ENCODE measurements at regions not wholly inside any gene's neighbourhood (a gene's known extent, or its start where the extent isn't known, plus 50 kb on each side); places are given as distances from the start of the nearest gene placed in this dataset.
A peak's percentile ranks its signal among the peaks of the same experiment; 100 is the strongest.

DNA sequence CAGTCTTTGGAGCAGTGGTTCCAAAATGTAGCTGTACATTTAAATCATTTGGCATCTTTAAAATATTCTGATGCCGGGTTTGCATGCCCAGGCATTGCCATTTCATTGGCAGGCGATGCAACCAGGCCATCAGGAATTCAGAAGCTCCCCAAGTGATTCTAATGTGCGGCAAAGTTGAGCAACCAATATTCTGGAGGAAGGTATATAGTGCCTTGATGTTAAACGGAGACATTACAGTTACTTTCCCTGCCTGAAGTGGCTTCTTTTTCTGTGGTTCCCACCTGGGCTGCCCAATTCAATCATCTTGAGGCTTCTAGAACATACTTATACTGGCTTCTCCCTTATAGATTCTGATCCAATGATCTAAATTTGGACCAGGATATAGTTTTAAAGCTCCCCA is 68.7 kb upstream of the PGM2 start:
- H3K27me3 ChIP-seq (ENCODE audit: insufficient read depth, low read length, poor library complexity), result no peaks in the 10 kb centered on the region
- no peak overlapping the region for H3K4me2 ChIP-seq (ENCODE audit: low read length)
- no peak for DNase-seq
- H3K27ac ChIP-seq (ENCODE audit: low read depth, low read length), result no peak overlapping the region
- no peaks in the 10 kb centered on the region for H3K79me1 ChIP-seq (ENCODE audit: low read length)
- H3K4ac ChIP-seq (ENCODE audit: low read depth, low read length), result no peak overlapping the region
- H3K36me3 ChIP-seq (ENCODE audit: control insufficient read depth, insufficient read depth, low read length), result no peaks in the 10 kb centered on the region
- no peak overlapping the region for H3K18ac ChIP-seq (ENCODE audit: low read length)
- no peak overlapping the region for H4K5ac ChIP-seq (ENCODE audit: low read length)
- no CpG with 5 or more reads among the region's 4 CpGs for WGBS (ENCODE audit: extremely low coverage, insufficient coverage, low lambda C conversion rate)
- no peak overlapping the region for H3K56ac ChIP-seq (ENCODE audit: low read length)
- no peak overlapping the region for H2AK5ac ChIP-seq (ENCODE audit: low read length)
- H2BK15ac ChIP-seq (replicated peaks; ENCODE audit: low read depth), result no peak overlapping the region
- no peaks in the 10 kb centered on the region for H3K79me2 ChIP-seq (ENCODE audit: control insufficient read depth, insufficient read depth, low read length)
- no peak overlapping the region for H2BK120ac ChIP-seq (ENCODE audit: low read depth, low read length)
- no peak overlapping the region for H4K8ac ChIP-seq (ENCODE audit: low read depth, low read length)
- H3K4me1 ChIP-seq (ENCODE audit: control insufficient read depth, low read depth, low read length), result no peaks in the 10 kb centered on the region
- H3K4me3 ChIP-seq (ENCODE audit: low read length), result no peak overlapping the region
- H2BK5ac ChIP-seq (ENCODE audit: low read length), result no peak overlapping the region
- H3K23ac ChIP-seq (ENCODE audit: low read length), result no peak overlapping the region
- no peak overlapping the region for H3K9ac ChIP-seq (ENCODE audit: low read length)

- no peaks in the 10 kb centered on the region for H3K79me2 ChIP-seq (ENCODE audit: control insufficient read depth, insufficient read depth, low read length)
- no peak overlapping the region for H2BK5ac ChIP-seq (ENCODE audit: low read length)
- H3K27ac ChIP-seq (ENCODE audit: low read depth, low read length), result no peak overlapping the region
- H2BK15ac ChIP-seq (replicated peaks; ENCODE audit: low read depth), result no peak overlapping the region
- no peak overlapping the region for H3K18ac ChIP-seq (ENCODE audit: low read length)
- H4K5ac ChIP-seq (ENCODE audit: low read length), result no peak overlapping the region
- no peaks in the 10 kb centered on the region for H3K79me1 ChIP-seq (ENCODE audit: low read length)
- H3K56ac ChIP-seq (ENCODE audit: low read length), result no peak overlapping the region
- H3K36me3 ChIP-seq (ENCODE audit: control insufficient read depth, insufficient read depth, low read length), result no peaks in the 10 kb centered on the region
- no peak overlapping the region for H3K23ac ChIP-seq (ENCODE audit: low read length)
- no peak overlapping the region for H3K4me3 ChIP-seq (ENCODE audit: low read length)
- DNase-seq, result peak; percentile 51
- no peak overlapping the region for H3K4me2 ChIP-seq (ENCODE audit: low read length)
- H4K8ac ChIP-seq (ENCODE audit: low read depth, low read length), result no peak overlapping the region
- H3K27me3 ChIP-seq (ENCODE audit: insufficient read depth, low read length, poor library complexity), result no peaks in the 10 kb centered on the region
- H3K4ac ChIP-seq (ENCODE audit: low read depth, low read length), result no peak overlapping the region
- H3K4me1 ChIP-seq (ENCODE audit: control insufficient read depth, low read depth, low read length), result no peaks in the 10 kb centered on the region
- WGBS (ENCODE audit: extremely low coverage, insufficient coverage, low lambda C conversion rate), result no CpG with 5 or more reads among the region's 5 CpGs
- no peak overlapping the region for H3K9ac ChIP-seq (ENCODE audit: low read length)
- no peak overlapping the region for H2BK120ac ChIP-seq (ENCODE audit: low read depth, low read length)
- no peak overlapping the region for H2AK5ac ChIP-seq (ENCODE audit: low read length)
Measured at GRCh38 chr4:37757121-37757520, 69.4 kb upstream of the PGM2 start.

DNA sequence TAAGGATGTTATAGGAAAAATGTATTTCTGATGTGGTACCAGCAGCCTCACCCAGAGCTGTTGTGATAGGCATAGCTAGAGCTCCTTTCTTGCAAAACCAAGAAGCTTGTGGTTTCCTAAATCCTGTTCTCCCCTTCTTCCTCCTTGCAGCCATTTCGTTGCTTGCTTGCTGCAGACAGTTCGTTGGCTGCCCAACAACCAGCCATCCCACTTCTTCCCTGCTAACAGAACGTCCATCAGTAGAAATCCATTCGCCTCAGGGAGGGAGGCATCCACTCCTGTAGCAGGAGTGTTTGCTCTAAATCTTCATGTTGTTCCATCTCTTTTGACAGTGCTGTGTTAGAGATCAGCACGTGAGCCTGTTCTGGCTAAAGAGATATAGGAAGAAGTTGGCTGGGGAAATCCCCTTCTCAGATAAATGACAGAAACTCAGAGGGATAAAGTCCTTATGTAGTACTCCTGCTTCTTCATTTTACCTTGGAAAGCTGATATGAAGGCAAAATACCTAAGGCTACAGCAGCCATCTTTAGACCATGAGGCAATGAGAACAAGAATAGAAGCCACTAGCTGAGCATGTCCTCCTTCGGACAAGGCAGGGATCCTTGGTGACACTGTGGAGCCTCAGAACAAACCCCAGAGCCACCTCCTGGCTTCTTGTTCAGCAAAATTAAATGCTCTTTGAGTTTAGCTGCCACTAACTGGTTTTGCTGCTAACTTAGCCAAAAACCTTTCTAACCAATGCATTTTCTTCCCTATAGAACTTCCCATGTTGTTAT is 68.4 kb upstream of the RELL1 start:
- H3K4ac ChIP-seq (ENCODE audit: low read depth, low read length), result no peak overlapping the region
- no peaks in the 10 kb centered on the region for H3K79me2 ChIP-seq (ENCODE audit: control insufficient read depth, insufficient read depth, low read length)
- no peak overlapping the region for H3K27ac ChIP-seq (ENCODE audit: low read depth, low read length)
- no peak overlapping the region for H3K4me2 ChIP-seq (ENCODE audit: low read length)
- H2AK5ac ChIP-seq (ENCODE audit: low read length), result no peak overlapping the region
- no peak overlapping the region for H3K18ac ChIP-seq (ENCODE audit: low read length)
- H3K56ac ChIP-seq (ENCODE audit: low read length), result no peak overlapping the region
- no peak overlapping the region for H2BK120ac ChIP-seq (ENCODE audit: low read depth, low read length)
- no peaks in the 10 kb centered on the region for H3K79me1 ChIP-seq (ENCODE audit: low read length)
- no peaks in the 10 kb centered on the region for H3K36me3 ChIP-seq (ENCODE audit: control insufficient read depth, insufficient read depth, low read length)
- no peak overlapping the region for H4K8ac ChIP-seq (ENCODE audit: low read depth, low read length)
- H2BK15ac ChIP-seq (replicated peaks; ENCODE audit: low read depth), result no peak overlapping the region
- no peak overlapping the region for H2BK5ac ChIP-seq (ENCODE audit: low read length)
- no CpG with 5 or more reads among the region's 6 CpGs for WGBS (ENCODE audit: extremely low coverage, insufficient coverage, low lambda C conversion rate)
- no peak for DNase-seq
- no peaks in the 10 kb centered on the region for H3K27me3 ChIP-seq (ENCODE audit: insufficient read depth, low read length, poor library complexity)
- no peak overlapping the region for H4K5ac ChIP-seq (ENCODE audit: low read length)
- no peak overlapping the region for H3K9ac ChIP-seq (ENCODE audit: low read length)
- no peaks in the 10 kb centered on the region for H3K4me1 ChIP-seq (ENCODE audit: control insufficient read depth, low read depth, low read length)
- H3K23ac ChIP-seq (ENCODE audit: low read length), result no peak overlapping the region
- H3K4me3 ChIP-seq (ENCODE audit: low read length), result no peak overlapping the region

DNA sequence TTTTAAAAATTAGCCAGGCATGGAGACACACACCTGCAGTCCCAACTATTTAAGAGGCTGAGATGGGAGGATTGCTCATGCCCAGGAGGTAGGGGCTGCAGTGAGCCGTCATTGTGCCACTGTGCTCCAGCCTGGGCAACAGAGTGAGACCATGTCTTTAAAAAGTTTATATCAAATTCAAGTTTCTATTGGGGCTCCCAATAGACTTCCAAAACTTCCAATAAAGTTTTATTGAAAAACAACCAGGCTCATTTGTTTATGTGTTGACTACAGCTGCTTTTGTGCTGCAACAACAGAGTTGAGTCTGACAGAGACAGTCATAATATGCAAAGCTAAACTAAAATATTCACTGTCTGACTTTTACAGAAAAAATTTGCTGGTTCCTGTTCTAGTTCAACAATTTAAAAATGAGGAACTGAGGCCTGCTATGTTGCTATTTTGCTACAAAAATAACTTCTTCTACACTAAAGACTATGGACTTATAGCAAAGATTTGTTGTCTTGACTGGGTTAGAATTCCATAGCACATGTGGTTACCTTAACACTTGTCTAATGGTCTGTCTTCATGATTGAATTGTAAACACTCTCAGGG is 63.3 kb upstream of the RELL1 start:
- no peak overlapping the region for H3K23ac ChIP-seq (ENCODE audit: low read length)
- no peaks in the 10 kb centered on the region for H3K79me2 ChIP-seq (ENCODE audit: control insufficient read depth, insufficient read depth, low read length)
- H3K56ac ChIP-seq (ENCODE audit: low read length), result no peak overlapping the region
- no peak overlapping the region for H3K4me3 ChIP-seq (ENCODE audit: low read length)
- no peak overlapping the region for H4K8ac ChIP-seq (ENCODE audit: low read depth, low read length)
- no peak for DNase-seq
- no CpG with 5 or more reads among the region's 1 CpG for WGBS (ENCODE audit: extremely low coverage, insufficient coverage, low lambda C conversion rate)
- no peak overlapping the region for H2AK5ac ChIP-seq (ENCODE audit: low read length)
- H3K4ac ChIP-seq (ENCODE audit: low read depth, low read length), result no peak overlapping the region
- H3K4me1 ChIP-seq (ENCODE audit: control insufficient read depth, low read depth, low read length), result no peaks in the 10 kb centered on the region
- H3K18ac ChIP-seq (ENCODE audit: low read length), result no peak overlapping the region
- no peak overlapping the region for H3K9ac ChIP-seq (ENCODE audit: low read length)
- H2BK15ac ChIP-seq (replicated peaks; ENCODE audit: low read depth), result no peak overlapping the region
- H3K27ac ChIP-seq (ENCODE audit: low read depth, low read length), result no peak overlapping the region
- no peak overlapping the region for H2BK5ac ChIP-seq (ENCODE audit: low read length)
- H2BK120ac ChIP-seq (ENCODE audit: low read depth, low read length), result no peak overlapping the region
- H4K5ac ChIP-seq (ENCODE audit: low read length), result no peak overlapping the region
- H3K36me3 ChIP-seq (ENCODE audit: control insufficient read depth, insufficient read depth, low read length), result no peaks in the 10 kb centered on the region
- no peak overlapping the region for H3K4me2 ChIP-seq (ENCODE audit: low read length)
- no peaks in the 10 kb centered on the region for H3K27me3 ChIP-seq (ENCODE audit: insufficient read depth, low read length, poor library complexity)
- no peaks in the 10 kb centered on the region for H3K79me1 ChIP-seq (ENCODE audit: low read length)

DNA sequence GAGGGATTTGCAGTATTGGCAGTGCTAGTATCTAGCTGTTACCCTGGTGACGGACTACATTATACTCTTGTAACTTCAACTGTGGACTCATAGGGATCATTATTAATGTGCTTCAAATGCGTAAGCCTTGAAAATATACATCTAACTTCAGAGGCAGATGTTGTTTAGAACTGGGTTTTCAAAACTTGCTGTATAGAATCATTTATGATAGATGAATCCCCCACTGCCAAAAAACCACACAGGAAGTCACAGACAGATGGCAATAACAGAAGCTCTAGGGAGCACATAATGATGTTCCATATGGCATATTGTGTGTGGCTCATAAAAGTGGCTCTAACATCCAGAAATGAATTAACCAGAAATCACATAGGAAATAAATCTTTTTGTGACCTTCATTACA is 62.3 kb upstream of the RELL1 start:
- Histone ChIP-seq H2BK5ac (ENCODE audit: low read length) (no peak overlapping the region), H3K18ac (ENCODE audit: low read length) (no peak overlapping the region), H4K5ac (ENCODE audit: low read length) (no peak overlapping the region), H3K9ac (ENCODE audit: low read length) (no peak overlapping the region), H3K79me2 (ENCODE audit: control insufficient read depth, insufficient read depth, low read length) (no peaks in the 10 kb centered on the region), H4K8ac (ENCODE audit: low read depth, low read length) (no peak overlapping the region), H3K23ac (ENCODE audit: low read length) (no peak overlapping the region), H2BK15ac (replicated peaks; ENCODE audit: low read depth) (no peak overlapping the region), H3K79me1 (ENCODE audit: low read length) (no peaks in the 10 kb centered on the region), H3K4me2 (ENCODE audit: low read length) (no peak overlapping the region), H3K36me3 (ENCODE audit: control insufficient read depth, insufficient read depth, low read length) (no peaks in the 10 kb centered on the region), H3K56ac (ENCODE audit: low read length) (no peak overlapping the region), H2AK5ac (ENCODE audit: low read length) (no peak overlapping the region), H2BK120ac (ENCODE audit: low read depth, low read length) (no peak overlapping the region), H3K27ac (ENCODE audit: low read depth, low read length) (no peak overlapping the region), H3K4me3 (ENCODE audit: low read length) (no peak overlapping the region), H3K4me1 (ENCODE audit: control insufficient read depth, low read depth, low read length) (no peaks in the 10 kb centered on the region), H3K27me3 (ENCODE audit: insufficient read depth, low read length, poor library complexity) (no peaks in the 10 kb centered on the region), H3K4ac (ENCODE audit: low read depth, low read length) (no peak overlapping the region)
- DNase-seq, result no peak
- WGBS (ENCODE audit: extremely low coverage, insufficient coverage, low lambda C conversion rate), result no CpG with 5 or more reads among the region's 2 CpGs
